NCI-H774 (cell line): ENCODE measurements at regions not wholly inside any gene's neighbourhood (a gene's known extent, or its start where the extent isn't known, plus 50 kb on each side); places are given as distances from the start of the nearest gene placed in this dataset.
"Not testable (repeated sequence)": the region's sequence is repeated elsewhere in the genome, so short reads cannot be mapped to it uniquely, and the experiment has no call there.

ENCODE experiments used
- DNase-seq: peaks from one replicate; lab custom pipeline; 2025; lab: John Stamatoyannopoulos, UW

DNA sequence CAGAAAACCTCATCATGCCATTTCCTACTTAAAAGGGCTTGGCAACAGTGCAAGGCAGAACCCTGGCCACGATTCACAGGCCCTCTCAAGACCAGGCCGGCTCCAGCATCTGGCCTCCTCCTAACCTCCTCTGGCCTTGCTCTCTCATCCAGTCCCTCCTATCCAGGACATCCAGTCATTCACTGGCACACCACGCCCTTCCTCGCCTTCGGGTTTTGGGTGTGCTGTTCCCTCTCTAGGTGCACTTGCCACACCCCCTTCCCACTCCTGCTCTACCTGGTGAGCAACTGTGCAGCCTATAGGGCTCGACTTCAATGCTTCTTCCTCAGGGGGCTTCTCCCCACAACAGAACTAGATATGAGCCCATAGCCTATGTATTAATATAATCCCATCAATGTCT is 317.1 kb downstream of the ARRDC4 start:
- no peak for DNase-seq

- no peak for DNase-seq
Measured at GRCh38 chr15:98280284-98280975, 319.9 kb downstream of the ARRDC4 start.

DNA sequence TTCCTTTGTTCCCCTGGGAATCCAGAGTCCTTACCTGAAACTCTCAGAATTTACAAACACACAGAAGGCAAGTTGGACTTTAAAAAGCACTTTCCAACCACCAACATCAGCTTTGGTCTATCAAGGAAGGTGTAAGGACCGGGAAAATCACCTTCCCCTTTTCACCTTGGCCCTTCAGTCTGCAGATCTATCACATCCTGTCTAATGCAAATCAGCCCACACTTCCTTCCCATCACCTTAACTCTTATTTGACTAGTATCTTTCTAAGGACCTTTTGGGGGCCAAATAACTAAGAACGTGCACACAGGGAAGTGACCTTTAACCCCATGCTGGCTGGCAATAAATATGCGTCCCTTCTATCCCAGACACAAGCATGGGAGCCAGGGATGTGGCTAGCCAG is 320.6 kb downstream of the ARRDC4 start:
- DNase-seq = no peak

- no peak for DNase-seq
Measured at GRCh38 chr15:98282656-98283332, 322.3 kb downstream of the ARRDC4 start.

- no peak for DNase-seq
Measured at GRCh38 chr15:98286200-98286599, 325.7 kb downstream of the ARRDC4 start.

- DNase-seq = no peak
Measured at GRCh38 chr15:98286831-98287230, 326.3 kb downstream of the ARRDC4 start.

DNA sequence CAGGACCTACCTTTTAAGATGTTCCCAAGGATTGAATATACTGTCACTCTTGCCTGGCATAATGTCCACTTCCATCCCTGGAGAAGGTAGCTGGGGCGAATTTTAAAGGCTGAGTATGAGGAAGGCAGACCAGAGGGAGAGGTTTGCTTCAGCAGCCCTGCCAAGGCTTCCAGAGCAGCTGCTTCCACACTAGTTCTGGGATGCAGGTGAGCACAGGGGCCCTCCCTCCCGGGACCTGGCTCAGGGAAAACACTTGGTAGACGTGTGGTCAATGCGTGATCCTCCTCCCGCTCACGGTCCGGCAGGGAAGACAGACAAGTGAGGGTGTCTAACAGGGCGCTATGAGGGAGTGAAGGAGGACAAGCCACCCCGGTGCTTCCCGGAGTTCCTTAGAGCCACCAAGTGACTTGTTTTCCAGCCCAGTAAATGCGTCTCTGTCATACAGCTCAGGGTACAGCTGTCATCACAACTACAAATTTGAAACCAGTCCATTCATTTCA is 327.6 kb downstream of the ARRDC4 start:
- no peak for DNase-seq

- no peak for DNase-seq
Measured at GRCh38 chr15:98289747-98290146, 329.2 kb downstream of the ARRDC4 start.

DNA sequence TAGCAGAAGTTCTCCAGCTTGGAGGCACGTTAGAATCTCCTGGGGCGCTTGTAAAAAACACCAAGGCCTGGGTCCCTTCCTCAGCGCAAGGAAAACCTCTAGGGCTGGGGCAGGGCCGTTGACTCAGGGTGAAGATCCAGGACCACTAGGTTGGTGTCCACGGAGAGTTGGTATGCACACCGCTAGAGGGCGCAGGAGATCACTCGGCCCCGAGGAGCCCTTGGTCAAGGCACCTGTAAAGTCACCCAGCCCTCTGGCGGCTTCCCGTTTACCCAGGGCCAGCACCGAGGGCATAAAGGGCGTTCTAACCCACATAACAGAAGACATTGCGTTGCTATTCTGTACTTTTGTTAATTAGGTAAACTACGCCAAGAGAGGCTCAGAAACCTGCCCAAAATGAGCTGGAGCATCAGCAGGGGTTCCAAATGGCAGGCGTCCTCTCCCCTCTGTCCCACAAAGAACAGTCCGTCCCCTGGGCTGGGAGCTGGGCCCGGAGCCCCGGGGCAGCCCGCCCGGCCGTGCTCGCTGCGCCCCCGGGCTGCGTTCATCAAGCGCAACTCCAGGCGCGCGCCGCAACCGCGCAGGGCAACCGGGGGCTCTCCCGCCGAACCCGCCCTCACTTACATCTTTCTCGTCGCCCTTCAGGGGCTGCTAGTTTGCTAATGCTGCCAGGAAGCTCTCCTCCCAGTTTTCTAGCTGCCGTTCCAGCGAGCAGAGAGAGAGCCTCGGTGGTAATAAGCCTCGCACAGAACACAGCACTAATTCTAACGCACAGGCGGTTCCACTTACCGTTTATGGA is 332.1 kb downstream of the ARRDC4 start:
- DNase-seq = peak; percentile 6

DNA sequence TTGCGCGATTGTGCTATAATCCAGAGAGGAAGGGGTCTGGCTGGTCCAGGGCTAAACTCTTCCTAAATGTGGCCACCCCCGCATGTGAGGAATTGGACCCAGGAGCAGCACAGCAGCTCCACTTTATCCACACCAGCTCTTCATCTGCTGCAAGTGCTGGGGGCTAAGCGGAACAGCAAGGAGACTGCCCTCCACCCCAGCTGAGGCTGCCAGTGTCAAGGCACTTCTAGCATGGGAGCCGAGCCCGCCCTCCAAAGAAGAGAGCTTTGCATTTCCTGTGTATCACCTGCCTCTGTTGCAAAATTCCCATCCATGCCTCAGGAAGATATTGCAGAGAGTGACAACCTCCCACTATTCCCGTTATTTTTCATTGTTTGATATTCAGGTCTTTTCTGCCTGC is 333.6 kb downstream of the ARRDC4 start:
- no peak for DNase-seq

DNA sequence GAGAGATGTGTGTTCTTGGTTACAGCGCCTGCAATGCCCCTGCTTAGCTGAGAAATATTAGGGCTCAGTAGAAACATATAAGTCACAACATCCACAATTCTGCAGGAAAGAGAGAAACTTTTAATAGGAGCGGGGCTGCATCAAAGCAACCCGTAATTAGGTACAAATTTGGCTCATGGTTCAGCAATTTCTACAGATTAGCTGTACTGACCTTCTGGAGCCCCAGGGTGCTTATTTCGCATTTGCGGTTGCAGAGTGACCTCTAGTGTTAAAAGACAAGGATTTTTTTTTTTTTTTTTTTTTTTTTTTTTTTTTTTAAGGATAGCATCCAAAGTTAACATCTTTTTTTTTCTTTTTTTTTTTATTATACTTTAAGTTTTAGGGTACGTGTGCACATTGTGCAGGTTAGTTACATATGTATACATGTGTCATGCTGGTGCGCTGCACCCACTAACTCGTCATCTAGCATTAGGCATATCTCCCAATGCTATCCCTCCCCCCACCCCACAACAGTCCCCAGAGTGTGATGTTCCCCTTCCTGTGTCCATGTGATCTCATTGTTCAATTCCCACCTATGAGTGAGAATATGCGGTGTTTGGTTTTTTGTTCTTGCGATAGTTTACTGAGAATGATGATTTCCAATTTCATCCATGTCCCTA is 334.7 kb downstream of the ARRDC4 start:
- DNase-seq = not testable (repeated sequence)

GRCh38 chr15:98296653-98297052 is 336.1 kb downstream of the ARRDC4 start:
- DNase-seq = no peak

- DNase-seq = no peak
Measured at GRCh38 chr15:98304371-98304770, 343.9 kb downstream of the ARRDC4 start.

GRCh38 chr15:98308117-98308516 is 340.2 kb upstream of the IGF1R start:
- no peak for DNase-seq

DNA sequence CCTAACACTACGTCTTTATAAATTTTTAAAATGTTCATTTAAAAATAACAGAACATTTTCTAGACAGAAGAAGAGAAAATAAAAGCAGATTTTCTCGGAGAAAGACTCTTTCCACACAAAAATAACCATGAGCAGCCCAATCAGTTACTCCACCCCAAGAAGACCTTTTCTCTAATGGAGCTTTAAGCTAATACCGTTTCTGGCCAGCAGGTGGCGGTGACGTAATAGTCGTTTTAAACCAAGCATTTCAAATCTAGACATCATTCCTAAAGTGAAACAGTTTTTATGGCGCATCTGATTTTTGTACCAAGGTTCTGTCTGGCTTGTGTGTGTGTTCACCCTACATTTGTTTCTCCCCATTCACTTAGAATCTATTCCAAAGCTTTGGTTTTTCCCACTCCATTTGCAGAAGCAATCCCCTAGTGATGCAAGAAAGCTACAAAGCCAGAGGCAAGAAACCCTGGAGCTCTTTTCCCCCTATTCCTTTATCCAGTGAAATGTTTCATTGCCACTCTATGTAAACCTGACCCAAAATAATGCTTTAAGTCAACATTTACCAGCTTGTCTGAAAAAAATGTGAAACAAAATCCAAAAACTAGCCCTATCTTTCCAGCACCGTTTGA is 336.7 kb upstream of the IGF1R start:
- DNase-seq = peak; percentile 27

DNA sequence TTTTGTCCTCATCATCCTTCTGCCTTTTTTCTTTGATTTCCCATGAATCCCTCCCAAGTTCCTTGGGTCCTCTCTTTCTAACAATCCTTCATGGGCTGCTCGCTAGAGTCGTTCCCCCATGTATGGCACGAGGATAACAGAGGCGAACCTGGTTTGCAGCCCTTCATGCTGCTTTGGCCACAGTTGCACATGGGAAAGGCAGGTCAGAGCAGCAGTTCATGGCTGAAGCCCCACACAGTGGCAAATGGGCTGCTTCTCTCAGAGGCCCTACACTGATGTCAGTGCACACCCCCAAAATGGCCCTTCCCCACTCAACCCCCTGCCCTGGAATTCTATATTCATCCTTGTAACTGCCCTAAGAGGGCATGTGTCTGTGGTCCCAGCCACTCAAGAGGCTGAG is 335.4 kb upstream of the IGF1R start:
- DNase-seq = no peak

GRCh38 chr15:98315971-98316370 is 332.4 kb upstream of the IGF1R start:
- no peak for DNase-seq

GRCh38 chr15:98321896-98322295 is 326.4 kb upstream of the IGF1R start:
- no peak for DNase-seq

DNA sequence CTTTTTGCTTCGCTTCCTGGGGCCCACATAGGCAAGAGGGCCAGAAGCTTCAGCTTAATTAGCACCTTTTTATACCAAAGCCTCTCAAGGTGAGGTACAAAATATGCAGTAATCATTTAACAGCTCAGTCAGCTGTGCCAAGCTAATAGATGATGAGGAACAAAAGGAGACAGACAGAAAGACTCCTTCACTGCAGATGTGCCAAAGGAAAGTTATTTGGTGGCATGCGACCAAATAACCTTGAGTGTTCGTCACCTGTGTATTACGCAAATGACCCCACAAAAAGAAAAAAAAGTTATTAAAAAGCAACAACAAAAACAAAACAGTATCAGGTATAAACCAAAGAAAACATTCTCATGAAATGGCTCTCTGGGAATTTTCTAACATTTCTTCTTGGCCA is 325.8 kb upstream of the IGF1R start:
- DNase-seq = no peak

DNA sequence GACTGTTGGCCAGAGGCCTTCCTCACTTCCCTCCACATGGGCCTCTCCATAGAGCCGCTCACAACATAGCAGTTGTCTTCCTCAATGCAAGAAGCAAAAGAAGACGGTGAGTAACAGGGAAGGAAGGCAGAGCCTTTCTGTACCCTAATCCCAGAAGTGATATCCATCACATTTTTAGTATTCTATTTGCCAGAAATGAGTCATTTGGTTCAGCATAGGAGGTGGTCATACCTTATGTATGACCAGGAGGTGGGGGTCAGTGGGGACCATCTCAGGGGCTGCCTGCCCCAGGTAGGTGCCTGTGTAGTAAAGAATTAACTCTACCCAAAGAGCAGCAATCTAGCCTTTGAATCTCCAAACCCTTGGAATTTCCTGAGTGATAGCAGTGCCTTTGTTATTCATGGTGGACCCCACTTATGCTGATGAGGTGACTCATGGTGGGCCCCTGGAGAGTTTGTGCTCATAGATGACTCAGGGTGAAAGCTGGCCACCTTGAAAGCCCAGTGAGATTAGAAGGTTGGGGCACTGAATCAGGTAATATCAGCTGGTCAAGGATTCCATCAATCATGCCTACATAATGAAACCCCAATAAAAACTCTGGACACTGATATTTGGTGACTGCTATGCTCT is 323.9 kb upstream of the IGF1R start:
- no peak for DNase-seq

- DNase-seq = no peak
Measured at GRCh38 chr15:98326804-98327203, 321.5 kb upstream of the IGF1R start.
